ENCODE measurements at regions not wholly inside any gene's neighbourhood (a gene's known extent, or its start where the extent isn't known, plus 50 kb on each side); places are given as distances from the start of the nearest gene placed in this dataset.

DNA sequence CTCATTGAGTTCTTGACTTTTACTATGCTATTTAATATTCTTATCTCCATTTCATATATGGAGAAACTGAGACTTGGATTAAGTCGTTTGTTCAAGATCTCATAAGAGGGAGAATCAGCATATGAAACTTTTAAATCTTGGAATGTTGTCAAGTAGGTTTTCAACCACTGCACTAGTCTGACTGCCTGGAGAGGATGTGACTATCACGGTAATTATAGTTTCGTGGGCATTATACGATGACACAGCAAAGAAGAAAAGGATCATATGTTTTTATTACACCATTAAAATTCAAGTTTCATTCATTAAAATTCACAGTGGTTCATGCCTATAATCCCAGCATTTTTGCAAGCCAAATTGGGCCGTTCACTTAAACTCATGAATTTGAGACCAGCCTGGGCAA lies 555.2 kb downstream of the SLITRK1 start:
- ATAC-seq, result no peak
- no peak overlapping the region for H3K4me3 ChIP-seq

DNA sequence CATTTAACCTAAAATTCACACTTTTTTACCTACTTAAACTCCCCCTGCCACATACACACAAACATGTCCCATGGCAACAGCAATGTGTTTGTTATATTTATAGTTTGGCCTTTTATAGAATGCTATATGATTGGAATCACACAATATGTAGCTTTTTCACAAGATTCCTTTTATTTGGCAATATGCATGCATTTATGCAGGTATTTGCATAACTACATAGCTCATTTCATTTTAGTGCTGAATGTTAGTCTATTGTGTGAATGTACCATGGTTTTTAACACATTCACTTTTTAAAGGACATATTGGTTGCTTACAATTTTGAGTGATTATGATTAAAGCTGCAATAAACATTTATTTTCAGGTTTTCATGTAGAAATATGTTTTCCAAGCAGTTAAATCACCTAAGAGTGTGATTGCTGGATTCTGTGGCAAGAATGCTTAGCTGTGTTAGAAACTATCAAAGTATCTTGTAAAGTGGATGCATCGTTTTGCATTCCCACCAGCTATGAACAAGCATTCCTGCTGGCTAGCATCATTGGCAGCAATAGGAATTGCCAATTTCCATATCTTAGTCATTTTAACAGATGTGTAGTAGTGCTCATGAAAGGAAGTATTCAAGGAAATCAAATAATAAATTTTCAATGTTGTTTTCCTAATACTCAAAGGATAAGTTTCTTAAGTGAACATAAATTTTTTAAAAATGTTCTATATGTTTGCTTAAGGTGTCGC lies 557.0 kb downstream of the SLITRK1 start:
- 68 to 81% methylated on average over 2 of the region's 2 CpGs for WGBS, 2 donors (ENCODE audit: low coverage in 1 of 2)
- TF ChIP-seq EP300 (IDR thresholded peaks at IDR 0.05) (no peak), POLR2AphosphoS5 (IDR thresholded peaks at IDR 0.05) (no peak), POLR2A (IDR thresholded peaks at IDR 0.05) (no peak)
- TF ChIP-seq, protein P1, sequence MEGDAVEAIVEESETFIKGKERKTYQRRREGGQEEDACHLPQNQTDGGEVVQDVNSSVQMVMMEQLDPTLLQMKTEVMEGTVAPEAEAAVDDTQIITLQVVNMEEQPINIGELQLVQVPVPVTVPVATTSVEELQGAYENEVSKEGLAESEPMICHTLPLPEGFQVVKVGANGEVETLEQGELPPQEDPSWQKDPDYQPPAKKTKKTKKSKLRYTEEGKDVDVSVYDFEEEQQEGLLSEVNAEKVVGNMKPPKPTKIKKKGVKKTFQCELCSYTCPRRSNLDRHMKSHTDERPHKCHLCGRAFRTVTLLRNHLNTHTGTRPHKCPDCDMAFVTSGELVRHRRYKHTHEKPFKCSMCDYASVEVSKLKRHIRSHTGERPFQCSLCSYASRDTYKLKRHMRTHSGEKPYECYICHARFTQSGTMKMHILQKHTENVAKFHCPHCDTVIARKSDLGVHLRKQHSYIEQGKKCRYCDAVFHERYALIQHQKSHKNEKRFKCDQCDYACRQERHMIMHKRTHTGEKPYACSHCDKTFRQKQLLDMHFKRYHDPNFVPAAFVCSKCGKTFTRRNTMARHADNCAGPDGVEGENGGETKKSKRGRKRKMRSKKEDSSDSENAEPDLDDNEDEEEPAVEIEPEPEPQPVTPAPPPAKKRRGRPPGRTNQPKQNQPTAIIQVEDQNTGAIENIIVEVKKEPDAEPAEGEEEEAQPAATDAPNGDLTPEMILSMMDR (IDR thresholded peaks at IDR 0.05), result no peak
- no peaks in the 10 kb centered on the region for H3K4me1 ChIP-seq
- ATAC-seq, result no peak
- no peaks in the 10 kb centered on the region for H3K27me3 ChIP-seq
- peaks cover 0 to 6% (median 0%) of the 10 kb centered on the region in 3 donors for H3K9me3 ChIP-seq
- no peak overlapping the region for H3K27ac ChIP-seq
- H3K36me3 ChIP-seq, result no peaks in the 10 kb centered on the region
- no peak overlapping the region for H3K4me3 ChIP-seq

More for the DNA sequence above, 555.2 kb downstream of the SLITRK1 start:
- Histone ChIP-seq H3K27me3 (no peaks in the 10 kb centered on the region), H3K4me1 (no peaks in the 10 kb centered on the region), H3K27ac (no peak overlapping the region), H3K9me3 (peaks cover 0 to 4% (median 0%) of the 10 kb centered on the region in 3 donors), H3K36me3 (no peaks in the 10 kb centered on the region)
- 83 to 90% methylated on average over 5 of the region's 5 CpGs for WGBS, 2 donors (ENCODE audit: low coverage in 1 of 2)
- TF ChIP-seq EP300 (IDR thresholded peaks at IDR 0.05) (no peak), POLR2AphosphoS5 (IDR thresholded peaks at IDR 0.05) (no peak), POLR2A (IDR thresholded peaks at IDR 0.05) (no peak)
- TF ChIP-seq, protein P1 (IDR thresholded peaks at IDR 0.05), result no peak

DNA sequence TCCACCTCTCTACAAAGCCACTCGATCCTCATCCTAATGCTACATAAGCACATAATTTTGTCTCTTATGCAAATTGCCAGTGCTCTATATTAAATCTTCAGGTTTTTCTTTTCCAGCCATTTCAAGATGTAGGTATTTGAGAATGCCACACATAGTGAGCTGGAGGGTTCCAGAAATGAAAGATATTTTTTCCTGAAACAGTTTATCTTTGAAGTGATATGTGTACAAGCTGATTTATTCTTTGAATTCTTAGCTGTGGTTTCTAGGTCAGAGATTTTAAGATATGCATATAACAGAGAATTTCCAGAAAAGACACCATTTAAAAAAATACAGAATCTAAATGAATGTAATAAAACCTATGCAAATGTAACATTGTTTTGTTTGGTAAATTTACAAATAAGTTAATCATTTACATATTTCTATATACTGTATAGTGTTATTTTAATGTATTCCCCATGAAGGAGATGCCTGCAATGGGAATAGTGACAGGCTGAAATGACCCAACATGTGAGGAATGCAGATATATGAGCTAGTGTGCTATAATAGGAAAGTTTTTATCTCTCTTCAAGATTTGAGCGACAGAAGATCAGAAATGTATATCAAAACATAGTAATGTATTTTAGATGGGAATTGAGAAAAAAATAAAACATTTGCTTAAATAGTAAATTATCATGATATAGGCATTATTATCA lies 570.2 kb downstream of the SLITRK1 start:
- no peak for ATAC-seq
- H3K4me1 ChIP-seq, result no peaks in the 10 kb centered on the region
- no peak overlapping the region for H3K27ac ChIP-seq
- WGBS, 2 donors (ENCODE audit: low coverage in 1 of 2), result 47 to 69% methylated on average over 2 of the region's 2 CpGs
- TF ChIP-seq, protein P1 (IDR thresholded peaks at IDR 0.05), result no peak
- TF ChIP-seq EP300 (IDR thresholded peaks at IDR 0.05), result no peak
- no peak for TF ChIP-seq POLR2A (IDR thresholded peaks at IDR 0.05)
- TF ChIP-seq POLR2AphosphoS5 (IDR thresholded peaks at IDR 0.05), result no peak
- H3K4me3 ChIP-seq, result no peak overlapping the region
- H3K9me3 ChIP-seq, result no peaks in the 10 kb centered on the region
- no peaks in the 10 kb centered on the region for H3K36me3 ChIP-seq
- no peaks in the 10 kb centered on the region for H3K27me3 ChIP-seq

DNA sequence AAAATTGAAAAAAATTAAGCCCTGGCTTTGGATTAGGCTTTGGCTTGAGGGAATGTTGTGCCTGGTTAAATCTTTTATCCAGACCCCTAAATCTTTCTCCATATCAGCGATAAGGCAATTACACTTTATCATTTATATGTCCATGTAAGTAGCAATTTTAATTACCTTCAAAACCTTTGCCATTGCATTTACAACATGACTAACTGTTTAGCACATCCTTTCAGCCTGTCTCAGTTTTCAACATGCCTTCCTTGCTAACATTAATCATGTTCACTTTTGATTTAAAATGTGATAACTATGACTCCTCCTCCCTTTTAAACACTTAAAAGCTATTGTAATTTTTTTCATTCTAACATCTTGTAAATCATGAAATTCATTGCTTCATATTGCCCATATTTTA lies 583.7 kb downstream of the SLITRK1 start:
- no peaks in the 10 kb centered on the region for H3K36me3 ChIP-seq
- TF ChIP-seq POLR2A (IDR thresholded peaks at IDR 0.05) (no peak), POLR2AphosphoS5 (IDR thresholded peaks at IDR 0.05) (no peak), EP300 (IDR thresholded peaks at IDR 0.05) (no peak)
- TF ChIP-seq, protein P1 (IDR thresholded peaks at IDR 0.05), result no peak
- peaks cover 0 to 9% (median 0%) of the 10 kb centered on the region in 3 donors for H3K9me3 ChIP-seq
- WGBS, 2 donors (ENCODE audit: low coverage in 1 of 2), result 100% methylated on average over 1 of the region's 1 CpG; no CpG with 5 or more reads in 1 of the 2 donors
- H3K4me1 ChIP-seq, result no peaks in the 10 kb centered on the region
- no peak overlapping the region for H3K27ac ChIP-seq
- H3K4me3 ChIP-seq, result no peak overlapping the region
- no peak for ATAC-seq
- no peaks in the 10 kb centered on the region for H3K27me3 ChIP-seq

Data from gastroesophageal sphincter (tissue), 4 donors.